NOMO-1 treated with DMSO at 0.1 percent for 48 hours (cell line): ENCODE measurements at regions not wholly inside any gene's neighbourhood (a gene's known extent, or its start where the extent isn't known, plus 50 kb on each side); places are given as distances from the start of the nearest gene placed in this dataset.
"Not testable (repeated sequence)": the region's sequence is repeated elsewhere in the genome, so short reads cannot be mapped to it uniquely, and the experiment has no call there.

Experiments
- DNase-seq: peaks from one replicate; lab custom pipeline; 2025; ENCODE audit not compliant: unreplicated experiment; lab: John Stamatoyannopoulos, UW

- no peak for DNase-seq
Measured at GRCh38 chr6:132142768-132143167, 191.6 kb upstream of the CCN2 start.

DNA sequence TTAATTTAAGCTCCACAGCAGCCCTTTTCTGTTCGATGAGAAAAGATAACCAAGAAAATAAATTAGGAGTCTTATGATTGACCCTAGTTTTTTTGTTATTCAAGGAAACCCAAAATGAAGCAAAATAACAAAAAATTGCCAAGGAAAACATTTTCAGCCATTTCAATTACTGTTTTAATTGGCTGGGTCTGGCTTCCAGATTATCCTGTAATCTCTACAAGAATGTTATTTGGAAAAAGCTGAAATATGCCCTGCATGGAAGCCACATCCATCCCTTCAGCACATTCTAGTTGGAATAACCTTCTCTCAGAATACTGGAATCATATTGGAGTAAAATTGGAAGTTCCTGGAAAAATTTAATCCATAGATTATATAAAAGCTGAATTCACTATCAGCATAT is 191.1 kb upstream of the CCN2 start:
- DNase-seq, result no peak

- DNase-seq, result no peak
Measured at GRCh38 chr6:132140189-132140588, 189.0 kb upstream of the CCN2 start.

- no peak for DNase-seq
Measured at GRCh38 chr6:132139611-132140010, 188.4 kb upstream of the CCN2 start.

- DNase-seq, result no peak
Measured at GRCh38 chr6:132136981-132137380, 185.8 kb upstream of the CCN2 start.

GRCh38 chr6:132135409-132135808 is 184.2 kb upstream of the CCN2 start:
- no peak for DNase-seq

GRCh38 chr6:132133736-132134445 is 182.7 kb upstream of the CCN2 start:
- peak; percentile 21 for DNase-seq

DNA sequence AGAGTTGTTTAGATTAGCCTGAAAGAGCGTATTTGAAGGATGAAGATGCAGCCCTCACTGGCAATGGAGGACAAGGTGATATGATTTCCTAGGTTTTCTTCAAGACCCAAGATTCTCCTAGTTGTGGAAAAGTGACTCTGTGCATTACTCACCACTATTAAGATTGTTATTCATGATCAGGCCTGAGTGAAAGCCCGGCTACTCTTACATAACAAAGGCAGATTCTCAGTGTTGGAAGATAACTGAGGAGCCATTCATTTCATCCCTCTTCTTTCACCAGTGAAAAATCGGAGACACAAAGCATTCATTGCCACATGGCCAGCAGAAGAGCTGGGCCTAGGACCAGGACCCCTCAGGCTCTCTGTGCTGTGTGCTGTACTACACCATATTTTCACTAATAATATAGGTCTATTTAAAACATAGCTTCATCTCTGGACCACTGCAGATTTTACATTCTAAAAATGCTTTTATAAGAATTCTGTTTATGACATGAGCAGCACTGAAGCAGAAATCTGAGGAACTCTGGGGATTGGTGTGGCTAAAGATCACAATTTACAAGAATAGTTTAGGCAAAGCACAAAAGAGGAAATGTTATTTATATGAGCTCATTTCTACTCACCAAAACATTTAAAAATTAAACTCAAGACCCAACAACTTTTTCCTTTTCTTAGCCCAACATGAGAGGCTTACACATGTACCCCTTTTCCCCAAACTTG is 181.9 kb upstream of the CCN2 start:
- no peak for DNase-seq

GRCh38 chr6:132132422-132132821 is 181.2 kb upstream of the CCN2 start:
- DNase-seq, result no peak

DNA sequence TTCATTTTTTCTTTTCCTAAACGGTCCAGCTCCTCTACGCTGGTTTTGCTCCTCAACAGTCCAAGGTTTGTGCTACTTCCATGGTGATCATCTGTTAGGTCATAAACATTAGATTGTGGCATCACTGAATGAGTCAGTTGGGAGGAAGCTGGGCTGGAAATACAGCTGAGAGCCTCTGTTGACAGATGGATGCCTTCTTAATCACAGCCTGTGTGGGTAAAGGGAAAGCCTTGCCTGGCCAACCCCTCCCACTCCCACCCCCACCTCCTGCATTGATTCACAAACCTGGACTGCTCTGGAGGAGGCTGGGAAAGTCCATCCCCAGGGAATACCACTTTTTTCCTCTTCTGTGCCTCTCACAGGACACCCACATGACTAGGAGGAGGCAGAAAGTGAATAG is 180.6 kb upstream of the CCN2 start:
- DNase-seq, result peak; percentile 69

GRCh38 chr6:132131351-132131750 is 180.2 kb upstream of the CCN2 start:
- peak; percentile 9 for DNase-seq

DNA sequence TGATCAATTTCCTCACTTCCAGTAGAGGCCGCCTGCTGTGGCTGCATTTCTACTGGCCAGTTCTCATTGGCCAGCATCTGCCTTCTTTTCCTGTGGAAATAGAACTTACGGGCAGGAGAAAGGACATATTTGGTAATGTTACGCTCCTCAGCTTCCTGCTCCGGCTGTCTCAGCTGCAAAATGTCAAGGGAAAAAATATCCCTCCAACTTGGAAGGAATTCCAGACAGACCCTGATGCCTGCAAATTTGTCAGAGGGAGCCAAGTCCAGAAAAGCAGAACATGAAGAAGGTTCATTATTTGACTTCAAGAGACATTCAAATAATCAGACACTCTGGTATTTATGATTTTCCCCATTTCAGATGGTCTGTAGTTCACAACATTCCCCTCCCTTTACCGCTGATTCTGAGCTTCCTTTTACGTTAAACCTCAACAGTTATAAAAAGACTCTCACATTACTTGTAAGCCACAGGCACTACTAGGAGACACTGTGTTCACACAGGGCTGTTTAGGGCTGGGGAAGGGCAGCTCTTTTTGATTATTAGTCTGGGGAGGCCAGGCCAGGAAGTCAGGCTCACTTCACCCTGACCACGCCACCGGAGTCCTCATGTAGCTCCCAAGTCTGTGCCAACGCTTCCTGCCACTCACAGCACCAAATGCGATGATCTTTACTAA is 179.6 kb upstream of the CCN2 start:
- peak; percentile 59 for DNase-seq

DNA sequence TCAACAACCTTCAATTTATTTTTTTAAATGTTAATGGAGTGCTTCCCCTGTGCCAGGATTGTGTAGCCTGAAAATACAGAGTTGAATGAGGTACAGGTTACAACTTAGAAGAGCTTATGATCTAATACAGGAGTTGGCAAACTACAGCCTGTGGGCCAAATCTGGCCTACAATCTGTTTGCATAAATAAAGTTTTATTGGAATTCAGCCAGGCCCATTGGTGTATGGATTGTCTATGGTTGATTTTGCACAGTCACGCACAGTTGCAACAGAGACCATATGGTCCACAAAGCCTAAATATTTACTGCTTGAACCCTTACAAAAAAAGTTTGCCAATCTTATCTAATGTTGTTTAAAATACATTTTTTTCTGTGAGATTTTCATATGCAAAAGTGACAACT is 177.3 kb upstream of the CCN2 start:
- no peak for DNase-seq

GRCh38 chr6:132126150-132126549 is 175.0 kb upstream of the CCN2 start:
- DNase-seq, result no peak

- DNase-seq, result no peak
Measured at GRCh38 chr6:132122871-132123270, 171.7 kb upstream of the CCN2 start.

GRCh38 chr6:132122176-132122575 is 171.0 kb upstream of the CCN2 start:
- DNase-seq, result no peak

- DNase-seq, result no peak
Measured at GRCh38 chr6:132118144-132118543, 167.0 kb upstream of the CCN2 start.

DNA sequence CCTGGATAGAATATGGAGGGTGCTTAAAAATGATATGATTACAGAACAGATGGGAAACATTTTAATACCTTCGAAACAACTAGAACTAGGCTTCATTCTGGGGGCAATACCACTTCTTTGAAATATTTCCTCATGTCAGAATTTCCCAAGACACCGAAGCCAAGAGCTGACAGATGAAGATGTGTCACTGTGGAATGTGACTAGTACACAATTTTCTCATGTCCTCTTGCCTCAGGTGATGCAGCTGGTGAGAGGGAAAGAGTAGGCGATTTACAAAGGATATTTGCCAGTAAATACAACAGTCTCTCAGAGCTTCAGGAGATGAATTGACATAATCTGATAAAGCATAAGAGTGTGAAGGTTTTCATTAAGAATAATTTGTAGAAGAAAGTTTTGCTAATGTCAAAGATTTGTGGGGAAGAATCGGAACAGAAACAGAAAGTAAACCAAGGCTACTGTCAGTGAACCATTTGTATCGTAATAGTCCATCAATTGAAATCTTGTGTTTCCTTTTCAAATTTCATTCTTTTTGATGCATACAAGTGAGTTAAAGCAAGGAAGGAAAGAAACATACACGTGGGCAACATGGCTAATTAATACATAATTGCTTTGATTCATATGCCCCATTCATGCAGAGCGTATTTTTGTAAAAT is 164.7 kb upstream of the CCN2 start:
- peak; percentile 24 for DNase-seq

- DNase-seq, result no peak
Measured at GRCh38 chr6:132114201-132114825, 163.1 kb upstream of the CCN2 start.

DNA sequence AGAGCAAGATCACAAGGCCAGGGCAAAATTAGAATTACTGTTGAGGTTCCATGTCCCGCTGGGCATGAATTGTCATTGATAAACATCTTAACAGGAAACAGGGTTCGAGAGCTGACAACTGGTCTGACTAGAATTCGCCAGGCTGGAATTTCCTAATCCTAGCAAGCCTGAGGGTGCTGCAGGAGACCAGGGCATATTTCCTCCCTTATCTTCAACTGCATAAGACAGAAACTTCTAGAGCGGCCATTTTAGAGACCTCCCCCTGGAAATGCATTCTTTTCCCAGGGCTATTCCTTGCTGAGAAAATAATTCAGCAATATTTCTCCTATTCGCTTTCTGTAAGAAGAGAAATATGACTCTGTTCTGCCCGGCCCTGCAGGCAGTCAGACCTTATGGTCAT is 158.6 kb upstream of the CCN2 start:
- not testable (repeated sequence) for DNase-seq

DNA sequence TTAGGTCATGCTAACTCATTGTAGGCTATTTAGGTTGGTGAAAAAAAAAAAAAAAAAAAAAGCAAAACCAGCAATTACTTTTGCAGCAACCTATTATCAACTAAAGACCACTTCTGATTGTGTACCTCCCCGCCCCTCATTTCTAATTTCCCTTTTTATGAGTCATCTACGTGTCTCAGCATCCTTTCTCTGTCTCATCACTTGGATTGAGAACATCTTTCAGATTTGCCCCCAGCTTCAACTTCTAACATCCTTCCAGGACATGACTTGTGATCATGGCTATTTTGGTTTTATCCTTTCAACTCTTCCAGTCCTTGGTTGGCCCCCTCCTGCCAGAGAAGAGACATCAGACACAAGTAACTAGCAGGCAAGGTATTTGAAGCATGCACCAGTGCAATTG is 156.7 kb upstream of the CCN2 start:
- no peak for DNase-seq
